GM12873 (cell line): ENCODE measurements at regions not wholly inside any gene's neighbourhood (a gene's known extent, or its start where the extent isn't known, plus 50 kb on each side); places are given as distances from the start of the nearest gene placed in this dataset.

ENCODE experiments used
- CTCF ChIP-seq: IDR thresholded peaks from 2 replicates; pipeline ENCODE4 v1.5.1; 2012; ENCODE audit warnings: low read depth, mild to moderate bottlenecking, moderate library complexity, low read length, control low read depth; ENCODE audit not compliant: insufficient read depth; ENCODE audit errors: missing control alignments

GRCh38 chr7:148483515-148484308 lies 106.9 kb upstream of the C7orf33 start:
- TF ChIP-seq CTCF, result no peak

DNA sequence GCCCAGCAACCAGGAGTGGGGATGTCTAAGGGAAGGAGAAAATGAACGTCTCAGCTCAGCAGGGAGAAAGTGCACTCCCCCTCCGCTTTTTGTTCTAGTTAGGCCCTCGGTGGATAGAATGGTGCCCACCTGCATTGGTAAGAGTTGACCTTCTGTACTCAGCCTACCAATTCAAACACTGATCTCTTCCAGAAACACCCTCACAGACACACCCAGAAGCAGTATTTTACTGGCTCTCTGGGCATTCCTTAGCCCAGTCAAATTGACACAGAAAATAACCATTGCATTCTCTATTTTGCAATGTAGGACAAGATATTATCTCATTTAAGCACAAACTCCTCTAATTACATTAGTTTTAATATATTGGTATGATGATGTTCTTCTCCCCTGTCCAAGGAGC lies 106.1 kb upstream of the C7orf33 start:
- no peak for TF ChIP-seq CTCF

DNA sequence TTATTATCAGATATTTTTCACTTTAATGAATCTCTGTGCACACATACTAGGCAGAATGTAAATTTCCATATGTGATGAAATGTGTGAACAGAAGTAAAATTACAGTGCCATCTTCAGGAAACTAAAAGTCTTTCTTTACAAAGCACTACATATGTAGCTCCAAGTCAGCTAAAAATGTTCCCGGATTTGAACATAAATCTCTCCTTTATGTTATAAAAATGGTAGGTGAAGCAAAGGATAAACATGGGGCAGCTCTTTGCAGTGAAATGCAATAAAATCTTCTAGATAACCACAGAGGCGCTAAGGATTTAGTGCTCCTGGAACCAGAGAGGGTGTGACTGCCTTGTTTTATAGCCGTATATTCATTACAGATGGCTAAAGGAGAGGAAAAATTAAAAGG lies 104.9 kb upstream of the C7orf33 start:
- no peak for TF ChIP-seq CTCF

GRCh38 chr7:148486937-148487336 lies 103.6 kb upstream of the C7orf33 start:
- TF ChIP-seq CTCF, result no peak

GRCh38 chr7:148487912-148488311 lies 102.7 kb upstream of the C7orf33 start:
- no peak for TF ChIP-seq CTCF

GRCh38 chr7:148489678-148490077 lies 100.9 kb upstream of the C7orf33 start:
- TF ChIP-seq CTCF, result no peak

DNA sequence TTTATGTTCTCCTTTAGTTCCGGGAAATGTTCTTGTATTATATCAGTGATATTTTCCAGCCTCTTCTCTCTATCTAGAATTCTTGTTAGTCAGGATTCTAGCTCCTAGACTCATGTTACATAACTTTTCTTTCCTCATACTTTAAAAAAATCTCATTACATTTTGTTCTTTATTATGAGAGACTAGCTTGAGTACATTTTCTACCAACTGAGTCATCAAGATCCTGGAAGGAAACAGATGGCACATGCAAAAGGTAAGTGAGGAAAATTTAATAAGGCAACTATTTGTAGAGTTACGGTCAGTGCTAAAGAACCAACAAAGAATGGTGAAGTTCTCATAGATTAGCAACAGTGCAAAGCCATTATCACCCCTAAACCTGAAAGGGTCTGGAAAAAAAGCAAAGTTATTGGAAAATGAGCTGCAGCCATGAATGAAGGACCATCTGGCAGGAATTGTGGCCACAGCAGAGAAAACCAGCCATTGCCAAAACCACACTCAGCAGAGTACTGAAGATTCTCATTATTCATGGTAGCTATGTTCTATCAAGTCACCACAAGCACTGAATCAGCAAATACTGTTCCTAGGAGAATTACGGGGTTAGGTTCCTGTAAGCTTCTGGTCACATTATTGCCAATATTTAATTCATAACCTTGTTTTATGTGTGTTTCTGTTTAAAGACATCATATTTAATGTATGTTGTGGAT lies 98.3 kb upstream of the C7orf33 start:
- no peak for TF ChIP-seq CTCF
